ENCODE measurements at regions not wholly inside any gene's neighbourhood (a gene's known extent, or its start where the extent isn't known, plus 50 kb on each side); places are given as distances from the start of the nearest gene placed in this dataset.
A peak's percentile ranks its signal among the peaks of the same experiment; 100 is the strongest.

DNA sequence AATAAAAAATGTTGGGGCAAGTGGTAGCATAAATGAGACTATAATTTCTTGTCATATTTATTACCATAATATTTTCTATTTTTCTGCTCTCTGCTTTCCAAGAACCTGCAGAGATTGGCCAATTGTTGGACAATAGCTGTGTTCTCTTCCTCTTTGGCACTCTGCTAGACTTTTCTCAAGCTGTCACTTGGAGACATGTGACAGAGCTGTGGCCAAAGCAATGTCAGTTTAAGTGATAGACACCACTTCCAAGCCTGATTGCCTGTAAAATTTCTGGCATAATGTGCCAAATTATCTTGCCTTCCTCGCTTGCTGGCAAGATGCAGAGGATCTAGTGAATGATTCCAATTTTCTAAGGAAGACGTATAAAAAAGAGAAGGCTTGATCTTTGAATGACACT lies 162.2 kb upstream of the NDST4 start:
- H3K27me3 Mint-ChIP-seq = no peaks in the 10 kb centered on the region
- H3K9me3 ChIP-seq (ENCODE audit: control insufficient read depth, low read length, poor library complexity, severe bottlenecking) = no peaks in the 10 kb centered on the region
- no peak for ATAC-seq
- H3K4me3 Mint-ChIP-seq = no peak overlapping the region
- peaks cover 10% of the 10 kb centered on the region for H3K4me1 Mint-ChIP-seq
- no peak for DNase-seq
- no peaks in the 10 kb centered on the region for H3K36me3 Mint-ChIP-seq (ENCODE audit: low read depth)
- H3K27ac Mint-ChIP-seq = no peak overlapping the region

GRCh38 chr4:115274545-115274944 lies 161.1 kb upstream of the NDST4 start:
- ATAC-seq (peak; percentile 47), DNase-seq (no peak)
- no peak overlapping the region for H3K27ac Mint-ChIP-seq
- no peaks in the 10 kb centered on the region for H3K9me3 ChIP-seq (ENCODE audit: control insufficient read depth, low read length, poor library complexity, severe bottlenecking)
- H3K4me3 Mint-ChIP-seq = no peak overlapping the region
- H3K27me3 Mint-ChIP-seq = no peaks in the 10 kb centered on the region
- no peaks in the 10 kb centered on the region for H3K36me3 Mint-ChIP-seq (ENCODE audit: low read depth)
- peaks cover 10% of the 10 kb centered on the region for H3K4me1 Mint-ChIP-seq

DNA sequence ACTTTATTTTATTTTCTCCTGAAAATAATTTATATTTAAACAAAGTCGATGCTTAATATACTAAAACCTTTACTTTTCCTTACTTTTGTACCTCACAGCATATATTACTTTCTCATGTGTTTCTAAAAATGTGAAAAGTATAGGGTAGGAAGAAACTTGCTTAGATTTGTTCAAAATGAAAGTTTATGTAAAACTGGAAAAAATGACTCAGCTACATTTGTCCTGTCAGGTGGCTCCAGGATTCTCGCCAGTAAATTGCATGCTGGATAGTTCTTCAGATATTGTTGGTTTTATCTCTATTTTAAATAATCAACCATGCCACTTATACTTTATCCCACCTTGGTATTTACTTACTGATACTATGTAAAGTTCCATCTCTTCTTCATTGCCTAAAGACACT lies 159.2 kb upstream of the NDST4 start:
- H3K9me3 ChIP-seq (ENCODE audit: control insufficient read depth, low read length, poor library complexity, severe bottlenecking) = no peaks in the 10 kb centered on the region
- H3K36me3 Mint-ChIP-seq (ENCODE audit: low read depth) = no peaks in the 10 kb centered on the region
- ATAC-seq (no peak), DNase-seq (no peak)
- no peak overlapping the region for H3K4me3 Mint-ChIP-seq
- no peaks in the 10 kb centered on the region for H3K27me3 Mint-ChIP-seq
- H3K27ac Mint-ChIP-seq = no peak overlapping the region
- peaks cover 10% of the 10 kb centered on the region for H3K4me1 Mint-ChIP-seq

DNA sequence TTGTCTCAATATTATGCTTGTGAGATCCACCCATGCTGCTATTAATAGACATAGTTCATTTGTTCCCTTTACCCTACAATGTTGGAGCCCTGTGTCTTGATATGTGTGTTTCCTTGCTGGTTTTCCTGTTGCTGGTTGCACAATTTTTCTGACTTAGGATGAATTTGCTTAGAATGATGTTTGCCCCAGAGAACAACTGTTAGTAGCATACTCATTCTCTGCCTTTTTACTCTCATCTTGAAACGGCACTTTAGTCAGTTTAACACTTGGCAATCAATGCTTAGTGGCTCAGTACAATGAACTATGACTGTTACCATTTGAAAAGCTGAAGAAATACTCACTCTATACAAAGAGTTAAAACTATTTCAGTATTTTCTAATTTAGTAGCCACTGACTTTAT lies 158.8 kb upstream of the NDST4 start:
- H3K9me3 ChIP-seq (ENCODE audit: control insufficient read depth, low read length, poor library complexity, severe bottlenecking) = no peaks in the 10 kb centered on the region
- Mint-ChIP-seq H3K27ac (no peak overlapping the region), H3K4me1 (peaks cover 10% of the 10 kb centered on the region), H3K36me3 (ENCODE audit: low read depth) (no peaks in the 10 kb centered on the region), H3K4me3 (no peak overlapping the region), H3K27me3 (no peaks in the 10 kb centered on the region)
- no peak for ATAC-seq
- DNase-seq = no peak

- no peak for ATAC-seq
- Mint-ChIP-seq H3K27ac (no peak overlapping the region), H3K27me3 (no peaks in the 10 kb centered on the region), H3K4me3 (no peak overlapping the region), H3K4me1 (no peaks in the 10 kb centered on the region), H3K36me3 (ENCODE audit: low read depth) (no peaks in the 10 kb centered on the region)
- no peaks in the 10 kb centered on the region for H3K9me3 ChIP-seq (ENCODE audit: control insufficient read depth, low read length, poor library complexity, severe bottlenecking)
- DNase-seq = no peak
Measured at GRCh38 chr4:115260195-115260594, 146.8 kb upstream of the NDST4 start.

GRCh38 chr4:115259642-115260041 lies 146.2 kb upstream of the NDST4 start:
- H3K4me1 Mint-ChIP-seq = no peaks in the 10 kb centered on the region
- H3K4me3 Mint-ChIP-seq = no peak overlapping the region
- DNase-seq (no peak), ATAC-seq (no peak)
- H3K9me3 ChIP-seq (ENCODE audit: control insufficient read depth, low read length, poor library complexity, severe bottlenecking) = no peaks in the 10 kb centered on the region
- H3K27ac Mint-ChIP-seq = no peak overlapping the region
- H3K36me3 Mint-ChIP-seq (ENCODE audit: low read depth) = no peaks in the 10 kb centered on the region
- no peaks in the 10 kb centered on the region for H3K27me3 Mint-ChIP-seq

- DNase-seq = no peak
- no peaks in the 10 kb centered on the region for H3K9me3 ChIP-seq (ENCODE audit: control insufficient read depth, low read length, poor library complexity, severe bottlenecking)
- Mint-ChIP-seq H3K27ac (no peak overlapping the region), H3K36me3 (ENCODE audit: low read depth) (no peaks in the 10 kb centered on the region), H3K4me3 (no peak overlapping the region), H3K27me3 (no peaks in the 10 kb centered on the region), H3K4me1 (no peaks in the 10 kb centered on the region)
- ATAC-seq = no peak
Measured at GRCh38 chr4:115249808-115250207, 136.4 kb upstream of the NDST4 start.

DNA sequence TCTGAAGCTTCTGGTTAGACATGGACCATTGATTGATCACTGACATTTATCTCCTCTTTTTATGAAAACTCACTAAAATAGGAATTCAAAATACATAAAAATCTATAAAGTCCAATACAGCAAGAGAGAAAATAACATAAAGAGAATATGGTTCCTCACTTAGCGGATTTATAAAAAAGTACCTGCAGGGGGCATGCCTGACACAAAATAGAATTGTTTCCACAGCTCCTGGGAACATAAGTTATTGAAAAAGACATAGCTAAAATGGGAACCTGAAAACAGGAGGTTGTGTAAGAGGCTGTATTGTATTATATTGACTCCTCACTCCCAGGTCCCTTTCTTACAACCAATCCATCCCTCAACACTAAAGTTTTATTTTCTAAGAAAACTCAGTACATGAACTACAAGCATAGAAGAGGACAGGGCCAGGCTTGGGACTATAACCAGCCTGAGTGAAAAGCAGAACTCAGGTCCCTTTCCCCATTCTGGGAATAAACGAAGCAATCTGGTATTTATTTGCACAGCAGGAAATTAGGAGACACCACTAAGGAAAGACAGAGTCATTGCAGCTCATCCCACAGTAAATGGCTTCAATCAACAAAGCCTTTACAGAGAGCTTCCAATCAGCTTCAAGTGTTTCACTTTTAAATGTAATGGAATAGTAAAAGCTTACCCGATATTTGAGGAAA lies 121.1 kb upstream of the NDST4 start:
- H3K27ac Mint-ChIP-seq = no peak overlapping the region
- no peaks in the 10 kb centered on the region for H3K36me3 Mint-ChIP-seq (ENCODE audit: low read depth)
- ATAC-seq (no peak), DNase-seq (no peak)
- H3K9me3 ChIP-seq (ENCODE audit: control insufficient read depth, low read length, poor library complexity, severe bottlenecking) = no peaks in the 10 kb centered on the region
- no peak overlapping the region for H3K4me3 Mint-ChIP-seq
- H3K27me3 Mint-ChIP-seq = no peaks in the 10 kb centered on the region
- peaks cover 9% of the 10 kb centered on the region for H3K4me1 Mint-ChIP-seq

GRCh38 chr4:115233600-115233999 lies 120.2 kb upstream of the NDST4 start:
- H3K36me3 Mint-ChIP-seq (ENCODE audit: low read depth) = no peaks in the 10 kb centered on the region
- ATAC-seq = no peak
- H3K27ac Mint-ChIP-seq = no peak overlapping the region

GRCh38 chr4:115229873-115230272 lies 116.5 kb upstream of the NDST4 start:
- Mint-ChIP-seq H3K27me3 (no peaks in the 10 kb centered on the region), H3K27ac (no peak overlapping the region), H3K36me3 (ENCODE audit: low read depth) (no peaks in the 10 kb centered on the region), H3K4me1 (peaks cover 6% of the 10 kb centered on the region), H3K4me3 (no peak overlapping the region)
- H3K9me3 ChIP-seq (ENCODE audit: control insufficient read depth, low read length, poor library complexity, severe bottlenecking) = no peaks in the 10 kb centered on the region
- ATAC-seq (no peak), DNase-seq (no peak)

More at GRCh38 chr4:115233600-115233999, 120.2 kb upstream of the NDST4 start:
- peaks cover 9% of the 10 kb centered on the region for H3K4me1 Mint-ChIP-seq
- no peaks in the 10 kb centered on the region for H3K27me3 Mint-ChIP-seq
- no peak for DNase-seq
- H3K9me3 ChIP-seq (ENCODE audit: control insufficient read depth, low read length, poor library complexity, severe bottlenecking) = no peaks in the 10 kb centered on the region
- no peak overlapping the region for H3K4me3 Mint-ChIP-seq

- Mint-ChIP-seq H3K36me3 (ENCODE audit: low read depth) (no peaks in the 10 kb centered on the region), H3K27me3 (no peaks in the 10 kb centered on the region), H3K27ac (no peak overlapping the region), H3K4me3 (no peak overlapping the region), H3K4me1 (peaks cover 2% of the 10 kb centered on the region)
- no peak for ATAC-seq
- no peaks in the 10 kb centered on the region for H3K9me3 ChIP-seq (ENCODE audit: control insufficient read depth, low read length, poor library complexity, severe bottlenecking)
- DNase-seq = no peak
Measured at GRCh38 chr4:115228851-115229250, 115.4 kb upstream of the NDST4 start.

- no peaks in the 10 kb centered on the region for H3K4me1 Mint-ChIP-seq
- H3K27ac Mint-ChIP-seq = no peak overlapping the region
- no peak for DNase-seq
- H3K4me3 Mint-ChIP-seq = no peak overlapping the region
- H3K27me3 Mint-ChIP-seq = peaks cover 12% of the 10 kb centered on the region
- no peaks in the 10 kb centered on the region for H3K36me3 Mint-ChIP-seq (ENCODE audit: low read depth)
- ATAC-seq = no peak
- H3K9me3 ChIP-seq (ENCODE audit: control insufficient read depth, low read length, poor library complexity, severe bottlenecking) = no peaks in the 10 kb centered on the region
Measured at GRCh38 chr4:115222061-115222460, 108.6 kb upstream of the NDST4 start.

DNA sequence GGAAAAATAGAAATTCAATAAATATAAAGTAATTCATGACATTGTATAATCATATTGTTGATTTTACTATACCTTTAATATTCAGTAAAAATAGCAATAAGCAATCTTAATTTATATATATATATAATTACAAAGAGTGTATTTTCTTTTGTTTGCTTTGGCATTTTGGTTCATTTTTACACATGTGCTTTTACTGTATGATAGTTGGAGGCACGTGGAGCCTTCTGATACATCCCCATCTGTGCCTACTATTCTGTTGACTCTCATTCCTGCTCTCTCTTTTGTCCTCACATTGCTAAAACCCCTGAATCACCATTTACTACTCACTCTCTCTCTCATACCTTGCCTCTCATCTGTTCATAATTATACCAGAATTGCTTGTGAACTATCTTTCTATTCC lies 106.4 kb upstream of the NDST4 start:
- H3K36me3 Mint-ChIP-seq (ENCODE audit: low read depth) = no peaks in the 10 kb centered on the region
- peaks cover 12% of the 10 kb centered on the region for H3K27me3 Mint-ChIP-seq
- H3K9me3 ChIP-seq (ENCODE audit: control insufficient read depth, low read length, poor library complexity, severe bottlenecking) = no peaks in the 10 kb centered on the region
- no peak for ATAC-seq
- H3K4me1 Mint-ChIP-seq = no peaks in the 10 kb centered on the region
- no peak overlapping the region for H3K27ac Mint-ChIP-seq
- no peak overlapping the region for H3K4me3 Mint-ChIP-seq
- no peak for DNase-seq

GRCh38 chr4:115219315-115219860 lies 106.0 kb upstream of the NDST4 start:
- no peaks in the 10 kb centered on the region for H3K9me3 ChIP-seq (ENCODE audit: control insufficient read depth, low read length, poor library complexity, severe bottlenecking)
- no peak overlapping the region for H3K27ac Mint-ChIP-seq
- peaks cover 12% of the 10 kb centered on the region for H3K27me3 Mint-ChIP-seq
- no peak for ATAC-seq
- H3K4me1 Mint-ChIP-seq = no peaks in the 10 kb centered on the region
- no peak overlapping the region for H3K4me3 Mint-ChIP-seq
- no peaks in the 10 kb centered on the region for H3K36me3 Mint-ChIP-seq (ENCODE audit: low read depth)
- no peak for DNase-seq

All from T-helper 17 cell (primary cell).